ENCODE measurements at regions not wholly inside any gene's neighbourhood (a gene's known extent, or its start where the extent isn't known, plus 50 kb on each side); places are given as distances from the start of the nearest gene placed in this dataset.

- Histone ChIP-seq H3K9me3 (replicated peaks in 1 of 2; ENCODE audit: control insufficient read depth in 1 of 2, insufficient read depth in 1 of 2, low read length in 2 of 2) (no peaks in the 10 kb centered on the region), H3K36me3 (replicated peaks in 1 of 2; ENCODE audit: control insufficient read depth in 1 of 2, insufficient read depth in 2 of 2, low read length in 2 of 2) (no peaks in the 10 kb centered on the region), H4K20me1 (ENCODE audit: insufficient read depth, low read length) (peaks cover 16% of the 10 kb centered on the region), H3K79me2 (ENCODE audit: insufficient read depth, low read length) (peaks cover 13% of the 10 kb centered on the region), H3K9ac (ENCODE audit: insufficient read depth, low read length, poor library complexity, severe bottlenecking) (peak overlapping the region; percentile 62), H3K4me1 (ENCODE audit: control insufficient read depth in 1 of 2, insufficient read depth in 2 of 2, low read length in 2 of 2) (peaks cover 36 to 43% of the 10 kb centered on the region in 2 donors), H3K4me3 (replicated peaks in 1 of 3; ENCODE audit: low read depth in 2 of 3, low read length in 3 of 3) (peak overlapping the region; percentile 46 to 99 (median 54)), H2AFZ (ENCODE audit: insufficient read depth, low read depth, low read length, poor library complexity, severe bottlenecking) (peak overlapping the region; percentile 68), H3K27me3 (ENCODE audit: control insufficient read depth in 2 of 2, insufficient read depth in 2 of 2, low read length in 2 of 2) (peaks cover 0 to 4% of the 10 kb centered on the region in 2 donors), H3K27ac (ENCODE audit: low read depth in 1 of 2, low read length in 2 of 2) (peak overlapping the region; percentile 9 to 58), H3K4me2 (replicated peaks; ENCODE audit: extremely low read depth, low read length, poor library complexity, severe bottlenecking) (peak overlapping the region; percentile 91)
- peak overlapping the region; percentile 43 to 93 (median 77) for H3K27ac Mint-ChIP-seq
- DNase-seq, result peak in 2 of 3 donors; percentile 6 to 8
- intact Hi-C loops (cut with micrococcal nuclease), result no loop called here
- H3K4me3 Mint-ChIP-seq, result peak overlapping the region; percentile 85 to 99
- peaks cover 42% of the 10 kb centered on the region for H3K4me1 Mint-ChIP-seq
- H3K36me3 Mint-ChIP-seq, result peaks cover 2 to 4% of the 10 kb centered on the region in 2 donors
- WGBS (ENCODE audit: insufficient coverage), result 26% methylated on average over 10 of the region's 12 CpGs
- H3K27me3 Mint-ChIP-seq (ENCODE audit: low read depth in 3 of 3), result peaks cover 11 to 16% (median 13%) of the 10 kb centered on the region in 3 donors
- TF ChIP-seq, protein P1, sequence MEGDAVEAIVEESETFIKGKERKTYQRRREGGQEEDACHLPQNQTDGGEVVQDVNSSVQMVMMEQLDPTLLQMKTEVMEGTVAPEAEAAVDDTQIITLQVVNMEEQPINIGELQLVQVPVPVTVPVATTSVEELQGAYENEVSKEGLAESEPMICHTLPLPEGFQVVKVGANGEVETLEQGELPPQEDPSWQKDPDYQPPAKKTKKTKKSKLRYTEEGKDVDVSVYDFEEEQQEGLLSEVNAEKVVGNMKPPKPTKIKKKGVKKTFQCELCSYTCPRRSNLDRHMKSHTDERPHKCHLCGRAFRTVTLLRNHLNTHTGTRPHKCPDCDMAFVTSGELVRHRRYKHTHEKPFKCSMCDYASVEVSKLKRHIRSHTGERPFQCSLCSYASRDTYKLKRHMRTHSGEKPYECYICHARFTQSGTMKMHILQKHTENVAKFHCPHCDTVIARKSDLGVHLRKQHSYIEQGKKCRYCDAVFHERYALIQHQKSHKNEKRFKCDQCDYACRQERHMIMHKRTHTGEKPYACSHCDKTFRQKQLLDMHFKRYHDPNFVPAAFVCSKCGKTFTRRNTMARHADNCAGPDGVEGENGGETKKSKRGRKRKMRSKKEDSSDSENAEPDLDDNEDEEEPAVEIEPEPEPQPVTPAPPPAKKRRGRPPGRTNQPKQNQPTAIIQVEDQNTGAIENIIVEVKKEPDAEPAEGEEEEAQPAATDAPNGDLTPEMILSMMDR (IDR thresholded peaks at IDR 0.05), result no peak
- H3K9me3 Mint-ChIP-seq, result peaks cover 0 to 4% (median 0%) of the 10 kb centered on the region in 7 donors
Observed at GRCh38 chr7:131110297-131111080, 217.2 kb upstream of the MKLN1 start.

- Histone ChIP-seq H3K27me3 (ENCODE audit: control insufficient read depth in 2 of 2, insufficient read depth in 2 of 2, low read length in 2 of 2) (peaks cover 0 to 4% of the 10 kb centered on the region in 2 donors), H3K36me3 (replicated peaks in 1 of 2; ENCODE audit: control insufficient read depth in 1 of 2, insufficient read depth in 2 of 2, low read length in 2 of 2) (no peaks in the 10 kb centered on the region), H3K27ac (ENCODE audit: low read depth in 1 of 2, low read length in 2 of 2) (peak overlapping the region in 1 of 2 donors; percentile 58), H3K4me3 (replicated peaks in 1 of 3; ENCODE audit: low read depth in 2 of 3, low read length in 3 of 3) (peak overlapping the region; percentile 21 to 99 (median 46)), H3K9me3 (replicated peaks in 1 of 2; ENCODE audit: control insufficient read depth in 1 of 2, insufficient read depth in 1 of 2, low read length in 2 of 2) (no peaks in the 10 kb centered on the region), H3K9ac (ENCODE audit: insufficient read depth, low read length, poor library complexity, severe bottlenecking) (no peak overlapping the region), H3K4me1 (ENCODE audit: control insufficient read depth in 1 of 2, insufficient read depth in 2 of 2, low read length in 2 of 2) (peaks cover 35 to 42% of the 10 kb centered on the region in 2 donors), H4K20me1 (ENCODE audit: insufficient read depth, low read length) (peaks cover 15% of the 10 kb centered on the region), H3K4me2 (replicated peaks; ENCODE audit: extremely low read depth, low read length, poor library complexity, severe bottlenecking) (peak overlapping the region; percentile 91), H3K79me2 (ENCODE audit: insufficient read depth, low read length) (peaks cover 13% of the 10 kb centered on the region), H2AFZ (ENCODE audit: insufficient read depth, low read depth, low read length, poor library complexity, severe bottlenecking) (peak overlapping the region; percentile 68)
- Mint-ChIP-seq H3K4me1 (peaks cover 41% of the 10 kb centered on the region), H3K4me3 (peak overlapping the region; percentile 85 to 99), H3K27me3 (ENCODE audit: low read depth in 3 of 3) (peaks cover 14 to 18% (median 15%) of the 10 kb centered on the region in 3 donors), H3K9me3 (peaks cover 0 to 4% (median 0%) of the 10 kb centered on the region in 7 donors), H3K27ac (peak overlapping the region; percentile 43 to 93 (median 77)), H3K36me3 (peaks cover 2 to 4% of the 10 kb centered on the region in 2 donors)
- peak; percentile 57 to 86 (median 80) for DNase-seq
- intact Hi-C loops (cut with micrococcal nuclease), result no loop called here
- WGBS (ENCODE audit: insufficient coverage), result 0% methylated on average over 1 of the region's 6 CpGs
- TF ChIP-seq, protein P1 (IDR thresholded peaks at IDR 0.05), result no peak
Observed at GRCh38 chr7:131111081-131111576, 216.5 kb upstream of the MKLN1 start.

Data from CD14-positive monocyte (primary cell).